HEK293 (cell line): ENCODE measurements at regions not wholly inside any gene's neighbourhood (a gene's known extent, or its start where the extent isn't known, plus 50 kb on each side); places are given as distances from the start of the nearest gene placed in this dataset.

Experiments used
- CTCF ChIA-PET: fragments of 350-600 bp; formaldehyde crosslinking; extraction: SDS; loops from one replicate; lab custom pipeline; 2021; ENCODE audit warnings: antibody characterized with exemption; lab: Yijun Ruan, JAX
- POLR2A ChIA-PET: fragments of 300-600 bp; formaldehyde crosslinking; extraction: SDS; loops from one replicate; lab custom pipeline; 2020; ENCODE audit warnings: antibody characterized with exemption, inconsistent platforms; lab: Yijun Ruan, JAX
- H3K27ac ChIP-seq: fragments of 200-500 bp; sonication (Bioruptor generic); 2 replicates; pipeline ENCODE4 v1.5.1; 2014; ENCODE audit warnings: low read depth, low read length, control low read depth, inconsistent platforms; ENCODE audit errors: extremely low read depth
- H3K36me3 ChIP-seq, 2 experiments: fragments of 200-500 bp in 1 of 2; sonication (Bioruptor generic) in 1 of 2; 1 replicate in 1 of 2; 2 replicates in 1 of 2; pipeline ENCODE4 v1.5.1; 2014 to 2017; ENCODE audit warnings: inconsistent platforms in 2 of 2, low read length in 2 of 2; ENCODE audit not compliant: control insufficient read depth in 2 of 2, insufficient read depth in 1 of 2
- H3K4me1 ChIP-seq: fragments of 200-500 bp; sonication (Bioruptor generic); 2 replicates; pipeline ENCODE4 v1.5.1; 2014; ENCODE audit warnings: mild to moderate bottlenecking, low read length, inconsistent platforms; ENCODE audit not compliant: control insufficient read depth, insufficient read depth
- H3K4me3 ChIP-seq: 2 replicates; pipeline ENCODE4 v1.5.1; 2011; ENCODE audit warnings: low read depth, mild to moderate bottlenecking, control low read depth, low read length, moderate library complexity
- H3K9me3 ChIP-seq: fragments of 200-500 bp; sonication (Bioruptor generic); 2 replicates; pipeline ENCODE4 v1.5.1; 2014; ENCODE audit warnings: low read depth, low read length, inconsistent platforms; ENCODE audit not compliant: control insufficient read depth, insufficient read depth
- CTCF ChIP-seq: fragments of 450-650 bp; formaldehyde crosslinking; IDR thresholded peaks from 2 replicates; pipeline ENCODE4 v1.5.1; 2016; ENCODE audit warnings: missing biosample characterization, missing genetic modification characterization
- GFI1B ChIP-seq: fragments of 450-650 bp; formaldehyde crosslinking; IDR thresholded peaks from 2 replicates; pipeline ENCODE4 v1.5.1; 2016; ENCODE audit warnings: missing biosample characterization, missing genetic modification characterization
- KLF9 ChIP-seq: fragments of 450-650 bp; formaldehyde crosslinking; IDR thresholded peaks from 2 replicates; pipeline ENCODE4 v1.5.1; 2016; ENCODE audit warnings: missing biosample characterization, missing genetic modification characterization, low read depth
- REPIN1 ChIP-seq: fragments of 450-650 bp; formaldehyde crosslinking; IDR thresholded peaks from 2 replicates; pipeline ENCODE4 v1.5.1; 2017; ENCODE audit warnings: missing biosample characterization, missing genetic modification characterization, low read depth
- SALL2 ChIP-seq: fragments of 450-650 bp; formaldehyde crosslinking; IDR thresholded peaks from 2 replicates; pipeline ENCODE4 v1.5.0; 2017; ENCODE audit warnings: missing biosample characterization, mild to moderate bottlenecking, missing genetic modification characterization, borderline replicate concordance
- ZBTB6 ChIP-seq: fragments of 450-650 bp; formaldehyde crosslinking; IDR thresholded peaks from 2 replicates; pipeline ENCODE4 v1.5.1; 2017; ENCODE audit warnings: missing biosample characterization, missing genetic modification characterization
- ZFHX2 ChIP-seq: fragments of 450-650 bp; formaldehyde crosslinking; conservative IDR thresholded peaks from 2 replicates; pipeline ENCODE4 v1.5.1; 2016; ENCODE audit warnings: missing biosample characterization, missing genetic modification characterization
- ZNF169 ChIP-seq: fragments of 450-650 bp; formaldehyde crosslinking; IDR thresholded peaks from 2 replicates; pipeline ENCODE4 v1.5.1; 2016; ENCODE audit warnings: missing biosample characterization, missing genetic modification characterization
- ZNF184 ChIP-seq: fragments of 450-650 bp; IDR thresholded peaks from 2 replicates; pipeline ENCODE4 v1.5.1; 2018; ENCODE audit warnings: missing biosample characterization, mild to moderate bottlenecking, missing genetic modification characterization
- ZNF221 ChIP-seq: fragments of 450-650 bp; formaldehyde crosslinking; IDR thresholded peaks from 2 replicates; pipeline ENCODE4 v1.5.1; 2017; ENCODE audit warnings: missing biosample characterization, missing genetic modification characterization, borderline replicate concordance
- ZNF280C ChIP-seq: fragments of 450-650 bp; formaldehyde crosslinking; IDR thresholded peaks from 2 replicates; pipeline ENCODE4 v1.5.1; 2016; ENCODE audit warnings: missing biosample characterization, missing genetic modification characterization
- ZNF416 ChIP-seq: fragments of 450-650 bp; formaldehyde crosslinking; IDR thresholded peaks from 2 replicates; pipeline ENCODE4 v1.5.1; 2016; ENCODE audit warnings: missing biosample characterization, missing genetic modification characterization
- ZNF423 ChIP-seq: fragments of 450-650 bp; formaldehyde crosslinking; IDR thresholded peaks from 2 replicates; pipeline ENCODE4 v1.5.1; 2016; ENCODE audit warnings: missing biosample characterization, missing genetic modification characterization
- ZNF549 ChIP-seq: fragments of 450-650 bp; IDR thresholded peaks from 2 replicates; pipeline ENCODE4 v1.5.1; 2018; ENCODE audit warnings: missing biosample characterization, missing genetic modification characterization, mild to moderate bottlenecking, inconsistent platforms, moderate library complexity
- ZNF560 ChIP-seq: fragments of 450-650 bp; formaldehyde crosslinking; IDR thresholded peaks from 2 replicates; pipeline ENCODE4 v1.5.1; 2017; ENCODE audit warnings: missing biosample characterization, missing genetic modification characterization, borderline replicate concordance
- ZNF571 ChIP-seq: fragments of 450-650 bp; formaldehyde crosslinking; IDR thresholded peaks from 2 replicates; pipeline ENCODE4 v1.5.0; 2017; ENCODE audit warnings: missing biosample characterization, missing genetic modification characterization
- ZNF585B ChIP-seq: fragments of 450-650 bp; formaldehyde crosslinking; IDR thresholded peaks from 2 replicates; pipeline ENCODE4 v1.5.1; 2016; ENCODE audit warnings: missing biosample characterization, missing genetic modification characterization
- ZNF596 ChIP-seq: fragments of 450-650 bp; IDR thresholded peaks from 2 replicates; pipeline ENCODE4 v1.5.0; 2018; ENCODE audit warnings: missing biosample characterization, mild to moderate bottlenecking, missing genetic modification characterization, moderate library complexity
- ZNF624 ChIP-seq: fragments of 450-650 bp; formaldehyde crosslinking; IDR thresholded peaks from 2 replicates; pipeline ENCODE4 v1.5.1; 2017; ENCODE audit warnings: missing biosample characterization, missing genetic modification characterization
- ZNF639 ChIP-seq: fragments of 450-650 bp; formaldehyde crosslinking; IDR thresholded peaks from 2 replicates; pipeline ENCODE4 v1.5.1; 2016; ENCODE audit warnings: missing biosample characterization, missing genetic modification characterization
- ZNF76 ChIP-seq: fragments of 450-650 bp; formaldehyde crosslinking; IDR thresholded peaks from 2 replicates; pipeline ENCODE4; 2016; ENCODE audit warnings: low read depth, missing biosample characterization, missing genetic modification characterization, borderline replicate concordance
- ZSCAN16 ChIP-seq: fragments of 450-650 bp; formaldehyde crosslinking; IDR thresholded peaks from 2 replicates; pipeline ENCODE4 v1.5.1; 2016; ENCODE audit warnings: missing biosample characterization, missing genetic modification characterization
- ZSCAN5A ChIP-seq: fragments of 450-650 bp; formaldehyde crosslinking; IDR thresholded peaks from 2 replicates; pipeline ENCODE4 v1.5.1; 2016; ENCODE audit warnings: missing biosample characterization, missing genetic modification characterization

- no peak for TF ChIP-seq CTCF
- no peak for TF ChIP-seq ZNF184
- TF ChIP-seq ZNF416 (tag by site-specific recombination), result no peak
- no peak for TF ChIP-seq GFI1B (tag by site-specific recombination)
- TF ChIP-seq ZNF639 (tag by site-specific recombination), result no peak
- TF ChIP-seq ZNF596, result no peak
- TF ChIP-seq ZNF169 (tag by site-specific recombination), result no peak
- TF ChIP-seq ZSCAN5A, result no peak
- no peak for TF ChIP-seq KLF9
- TF ChIP-seq ZNF624 (tag by site-specific recombination), result no peak
- TF ChIP-seq ZBTB6 (tag by site-specific recombination), result no peak
- no peak for TF ChIP-seq REPIN1 (tag by site-specific recombination)
- no peak for TF ChIP-seq ZNF76 (tag by site-specific recombination)
- TF ChIP-seq ZFHX2, result no peak
- no peak for TF ChIP-seq ZNF560 (tag by site-specific recombination)
- TF ChIP-seq, all 188 proteins: peak for 0
- Histone ChIP-seq H3K4me3 (no peak overlapping the region), H3K4me1 (no peaks in the 10 kb centered on the region), H3K36me3 (no peaks in the 10 kb centered on the region), H3K27ac (no peak overlapping the region), H3K9me3 (no peaks in the 10 kb centered on the region)
- ChIA-PET POLR2A (no interaction called here), CTCF (no interaction called here)
Measured at GRCh38 chr10:44829426-44829825, 81.7 kb upstream of the TMEM72 start.

GRCh38 chr10:44830022-44830421 is 81.1 kb upstream of the TMEM72 start:
- ChIA-PET CTCF (no interaction called here), POLR2A (no interaction called here)
- Histone ChIP-seq H3K4me1 (peaks cover 1% of the 10 kb centered on the region; the same call in 1 of the 2 replicates), H3K36me3 (no peaks in the 10 kb centered on the region), H3K9me3 (no peaks in the 10 kb centered on the region), H3K27ac (no peak overlapping the region), H3K4me3 (no peak overlapping the region)
- TF ChIP-seq ZNF571 (tag by site-specific recombination) (no peak), ZNF280C (tag by site-specific recombination) (no peak), ZSCAN16 (no peak), SALL2 (no peak), ZNF549 (tag by site-specific recombination) (peak; percentile 81), ZNF585B (tag by site-specific recombination) (no peak), ZNF221 (tag by site-specific recombination) (no peak), ZNF423 (tag by site-specific recombination) (no peak)
